ENCODE measurements at regions not wholly inside any gene's neighbourhood (a gene's known extent, or its start where the extent isn't known, plus 50 kb on each side); places are given as distances from the start of the nearest gene placed in this dataset.

DNA sequence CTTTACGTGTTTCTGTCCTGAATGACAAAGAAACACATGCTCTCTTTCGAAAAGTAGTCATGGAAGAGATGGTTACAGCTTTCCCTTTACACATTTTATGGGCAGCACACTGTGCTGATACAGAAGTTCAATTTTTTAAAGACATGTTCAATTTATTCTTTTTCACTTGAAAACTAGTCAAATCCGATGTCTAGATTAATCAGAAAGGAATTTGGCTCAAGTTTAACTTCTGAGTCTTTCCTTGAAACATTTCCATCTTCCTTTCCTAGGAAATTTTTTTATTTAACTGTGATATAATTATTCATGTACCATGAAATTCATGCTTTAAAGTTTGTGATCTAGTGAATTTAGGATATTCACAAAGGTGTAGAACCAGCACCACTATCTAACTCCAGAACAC lies 360.1 kb downstream of the TNS3 start:
- no peak overlapping the region for H3K27ac Mint-ChIP-seq
- H3K4me1 Mint-ChIP-seq (ENCODE audit: unreplicated experiment): no peaks in the 10 kb centered on the region
- H3K9me3 Mint-ChIP-seq: no peaks in the 10 kb centered on the region
- no peaks in the 10 kb centered on the region for H3K36me3 Mint-ChIP-seq
- H3K4me3 Mint-ChIP-seq: no peak overlapping the region
- TF ChIP-seq, protein P1, sequence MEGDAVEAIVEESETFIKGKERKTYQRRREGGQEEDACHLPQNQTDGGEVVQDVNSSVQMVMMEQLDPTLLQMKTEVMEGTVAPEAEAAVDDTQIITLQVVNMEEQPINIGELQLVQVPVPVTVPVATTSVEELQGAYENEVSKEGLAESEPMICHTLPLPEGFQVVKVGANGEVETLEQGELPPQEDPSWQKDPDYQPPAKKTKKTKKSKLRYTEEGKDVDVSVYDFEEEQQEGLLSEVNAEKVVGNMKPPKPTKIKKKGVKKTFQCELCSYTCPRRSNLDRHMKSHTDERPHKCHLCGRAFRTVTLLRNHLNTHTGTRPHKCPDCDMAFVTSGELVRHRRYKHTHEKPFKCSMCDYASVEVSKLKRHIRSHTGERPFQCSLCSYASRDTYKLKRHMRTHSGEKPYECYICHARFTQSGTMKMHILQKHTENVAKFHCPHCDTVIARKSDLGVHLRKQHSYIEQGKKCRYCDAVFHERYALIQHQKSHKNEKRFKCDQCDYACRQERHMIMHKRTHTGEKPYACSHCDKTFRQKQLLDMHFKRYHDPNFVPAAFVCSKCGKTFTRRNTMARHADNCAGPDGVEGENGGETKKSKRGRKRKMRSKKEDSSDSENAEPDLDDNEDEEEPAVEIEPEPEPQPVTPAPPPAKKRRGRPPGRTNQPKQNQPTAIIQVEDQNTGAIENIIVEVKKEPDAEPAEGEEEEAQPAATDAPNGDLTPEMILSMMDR (conservative IDR thresholded peaks at IDR 0.05): no peak
- no peak for DNase-seq (ENCODE audit: extremely low spot score, unreplicated experiment)
- no peaks in the 10 kb centered on the region for H3K27me3 Mint-ChIP-seq

DNA sequence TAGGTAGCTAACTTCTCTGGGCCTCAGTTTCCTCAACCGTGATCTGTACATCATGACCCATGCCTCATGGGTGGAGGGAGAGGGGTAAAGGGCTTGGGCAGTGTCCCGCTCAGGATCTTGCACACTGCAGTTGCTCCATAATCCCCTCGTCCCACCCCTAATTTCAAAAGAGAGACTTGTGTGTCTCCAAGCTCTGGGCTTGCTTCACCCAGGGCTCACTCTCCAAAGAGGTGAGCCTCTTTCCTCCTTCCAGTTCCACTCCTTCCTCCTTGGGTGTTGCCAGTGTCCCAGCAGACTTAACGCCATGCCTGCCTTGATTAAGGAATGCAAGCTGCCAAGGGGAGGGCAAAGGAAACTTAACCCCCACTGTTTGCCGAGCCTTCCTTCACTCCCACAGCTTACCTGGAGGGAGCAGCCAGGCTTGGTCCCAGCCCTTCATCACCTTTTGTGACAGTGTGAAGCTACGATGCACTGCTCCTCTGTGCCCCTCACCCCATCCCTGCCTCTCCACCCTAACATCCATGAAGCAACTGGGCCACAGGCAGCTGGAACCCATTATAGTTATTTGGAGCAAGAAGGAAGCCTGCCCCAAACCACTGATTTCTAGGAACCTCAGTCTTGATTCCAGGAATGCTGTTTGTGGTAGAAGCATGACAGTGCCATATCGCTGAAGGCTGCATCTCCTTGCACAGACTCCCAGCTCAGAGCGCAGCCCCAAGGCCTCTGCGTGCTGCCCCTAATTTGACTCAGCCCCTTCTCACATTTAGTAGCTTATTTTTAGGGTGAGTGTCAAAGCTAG lies 363.3 kb downstream of the TNS3 start:
- TF ChIP-seq, protein P1 (conservative IDR thresholded peaks at IDR 0.05): no peak
- no peaks in the 10 kb centered on the region for H3K27me3 Mint-ChIP-seq
- H3K36me3 Mint-ChIP-seq: no peaks in the 10 kb centered on the region
- no peak overlapping the region for H3K27ac Mint-ChIP-seq
- peaks cover 8% of the 10 kb centered on the region for H3K4me1 Mint-ChIP-seq (ENCODE audit: unreplicated experiment)
- DNase-seq (ENCODE audit: extremely low spot score, unreplicated experiment): no peak
- H3K9me3 Mint-ChIP-seq: no peaks in the 10 kb centered on the region
- H3K4me3 Mint-ChIP-seq: no peak overlapping the region

GRCh38 chr7:47217570-47218360 lies 364.1 kb downstream of the TNS3 start:
- no peaks in the 10 kb centered on the region for H3K27me3 Mint-ChIP-seq
- no peak overlapping the region for H3K4me3 Mint-ChIP-seq
- TF ChIP-seq, protein P1 (conservative IDR thresholded peaks at IDR 0.05): no peak
- H3K9me3 Mint-ChIP-seq: no peaks in the 10 kb centered on the region
- no peak for DNase-seq (ENCODE audit: extremely low spot score, unreplicated experiment)
- no peak overlapping the region for H3K27ac Mint-ChIP-seq
- H3K36me3 Mint-ChIP-seq: no peaks in the 10 kb centered on the region
- peaks cover 8% of the 10 kb centered on the region for H3K4me1 Mint-ChIP-seq (ENCODE audit: unreplicated experiment)

GRCh38 chr7:47217086-47217485 lies 364.8 kb downstream of the TNS3 start:
- no peak overlapping the region for H3K27ac Mint-ChIP-seq
- DNase-seq (ENCODE audit: extremely low spot score, unreplicated experiment): no peak
- TF ChIP-seq, protein P1 (conservative IDR thresholded peaks at IDR 0.05): no peak

DNA sequence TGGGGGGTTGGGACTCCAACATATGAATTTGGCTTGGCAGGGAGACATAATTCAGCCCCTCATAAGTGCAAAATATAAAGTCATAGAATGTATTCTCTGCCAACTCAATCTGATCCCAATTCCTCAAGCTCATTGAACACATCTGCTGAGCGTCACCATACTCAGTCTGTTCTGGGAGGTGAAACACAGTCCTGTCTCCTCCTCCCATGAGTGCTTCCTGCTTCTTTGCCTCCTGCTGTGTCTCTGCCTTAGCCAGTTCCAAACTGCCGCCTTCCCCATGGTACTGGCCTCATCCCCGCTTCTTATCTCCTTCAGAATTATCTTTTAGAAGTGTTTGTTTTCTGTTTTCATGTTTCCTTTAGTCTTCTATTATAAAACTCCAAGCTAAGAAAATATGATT lies 365.5 kb downstream of the TNS3 start:
- Mint-ChIP-seq H3K36me3 (no peaks in the 10 kb centered on the region), H3K9me3 (no peaks in the 10 kb centered on the region), H3K27me3 (no peaks in the 10 kb centered on the region), H3K4me1 (ENCODE audit: unreplicated experiment) (peaks cover 11% of the 10 kb centered on the region), H3K4me3 (no peak overlapping the region), H3K27ac (no peak overlapping the region)
- no peak for DNase-seq (ENCODE audit: extremely low spot score, unreplicated experiment)
- TF ChIP-seq, protein P1 (conservative IDR thresholded peaks at IDR 0.05): no peak

More at GRCh38 chr7:47217086-47217485, 364.8 kb downstream of the TNS3 start:
- Mint-ChIP-seq H3K27me3 (no peaks in the 10 kb centered on the region), H3K4me3 (no peak overlapping the region), H3K36me3 (no peaks in the 10 kb centered on the region), H3K4me1 (ENCODE audit: unreplicated experiment) (peaks cover 8% of the 10 kb centered on the region), H3K9me3 (no peaks in the 10 kb centered on the region)
